Activated naive CD4-positive, alpha-beta T cell treated with anti-CD3 and anti-CD28 coated beads, Interleukin-2, amount 50 U/mL, for 72 hours (primary cell): ENCODE measurements at regions not wholly inside any gene's neighbourhood (a gene's known extent, or its start where the extent isn't known, plus 50 kb on each side); places are given as distances from the start of the nearest gene placed in this dataset.
A peak's percentile ranks its signal among the peaks of the same experiment; 100 is the strongest.
"Not testable (repeated sequence)": the region's sequence is repeated elsewhere in the genome, so short reads cannot be mapped to it uniquely, and the experiment has no call there.

Source experiments
- ATAC-seq, 2 donors: fragments of 150-1000 bp; cut with Tn5 transposase; 2 replicates each; pipeline ENCODE4 v1.10.0; 2021; ENCODE audit warnings: mild to moderate bottlenecking in 2 of 2, moderate library complexity in 2 of 2
- DNase-seq, 2 donors: peaks; one replicate each; pipeline ENCODE4 v3.0.0; 2021 to 2022; ENCODE audit warnings: low spot score in 2 of 2
- H3K27ac Mint-ChIP-seq, 2 donors: one replicate each; pipeline ENCODE4 v1.8.0; 2022; ENCODE audit warnings: mild to moderate bottlenecking in 2 of 2, mixed read lengths in 2 of 2
- H3K36me3 Mint-ChIP-seq, 2 donors: one replicate each; pipeline ENCODE4 v1.8.0; 2022; ENCODE audit warnings: mixed read lengths in 2 of 2
- H3K9me3 Mint-ChIP-seq, 2 donors: one replicate each; pipeline ENCODE4 v1.8.0; 2022; ENCODE audit warnings: mixed read lengths in 2 of 2

- ATAC-seq (no peak), DNase-seq (no peak)
- peaks cover 11 to 23% of the 10 kb centered on the region in 2 donors for H3K9me3 Mint-ChIP-seq
- peaks cover 17 to 21% of the 10 kb centered on the region in 2 donors for H3K36me3 Mint-ChIP-seq
- no peak overlapping the region for H3K27ac Mint-ChIP-seq
Measured at GRCh38 chr1:100597061-100597741, 59.3 kb downstream of the GPR88 start.

DNA sequence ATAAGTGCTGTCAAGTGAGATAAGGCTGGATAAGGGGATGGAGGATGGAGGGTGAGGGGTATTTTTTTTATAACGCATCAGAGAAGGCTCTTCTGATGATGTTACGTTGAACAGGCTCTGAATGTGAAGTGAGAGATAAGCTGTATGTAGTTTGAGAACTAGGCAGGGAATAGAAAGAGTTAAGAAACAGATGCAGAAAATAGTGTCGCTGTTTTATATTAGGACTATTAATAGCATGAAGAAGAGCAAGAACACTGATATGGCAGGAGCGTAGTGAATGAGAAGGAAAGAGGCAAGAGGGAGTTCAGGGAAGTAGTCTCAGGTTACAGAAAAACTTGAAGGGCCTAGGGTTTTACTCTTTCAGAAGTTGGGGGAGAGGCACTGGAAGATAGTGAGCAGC, 59.8 kb downstream of the GPR88 start:
- H3K27ac Mint-ChIP-seq, result no peak overlapping the region
- peaks cover 14 to 29% of the 10 kb centered on the region in 2 donors for H3K9me3 Mint-ChIP-seq
- no peak for ATAC-seq

GRCh38 chr1:100600377-100600776, 62.4 kb downstream of the GPR88 start:
- not testable (repeated sequence) for ATAC-seq, DNase-seq, H3K27ac Mint-ChIP-seq
- peaks cover 17 to 42% of the 10 kb centered on the region in 2 donors for H3K9me3 Mint-ChIP-seq
- peaks cover 19 to 32% of the 10 kb centered on the region in 2 donors for H3K36me3 Mint-ChIP-seq

More for the DNA sequence above, 59.8 kb downstream of the GPR88 start:
- no peak for DNase-seq
- H3K36me3 Mint-ChIP-seq, result peaks cover 19 to 27% of the 10 kb centered on the region in 2 donors

DNA sequence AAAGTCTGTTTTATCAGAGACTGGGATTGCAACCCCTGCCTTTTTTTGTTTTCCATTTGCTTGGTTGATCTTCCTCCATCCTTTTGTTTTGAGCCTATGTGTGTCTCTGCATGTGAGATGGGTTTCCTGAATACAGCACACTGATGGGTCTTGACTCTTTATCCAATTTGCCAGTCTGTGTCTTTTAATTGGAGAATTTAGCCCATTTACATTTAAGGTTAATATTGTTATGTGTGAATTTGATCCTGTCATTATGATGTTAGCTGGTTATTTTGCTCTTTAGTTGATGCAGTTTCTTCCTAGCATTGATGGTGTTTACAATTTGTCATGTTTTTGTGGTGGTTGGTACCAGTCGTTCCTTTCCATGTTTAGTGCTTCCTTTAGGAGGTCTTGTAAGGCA, 64.1 kb downstream of the GPR88 start:
- ATAC-seq, DNase-seq, H3K27ac Mint-ChIP-seq: not testable (repeated sequence)
- peaks cover 17 to 38% of the 10 kb centered on the region in 2 donors for H3K9me3 Mint-ChIP-seq
- peaks cover 19 to 32% of the 10 kb centered on the region in 2 donors for H3K36me3 Mint-ChIP-seq

DNA sequence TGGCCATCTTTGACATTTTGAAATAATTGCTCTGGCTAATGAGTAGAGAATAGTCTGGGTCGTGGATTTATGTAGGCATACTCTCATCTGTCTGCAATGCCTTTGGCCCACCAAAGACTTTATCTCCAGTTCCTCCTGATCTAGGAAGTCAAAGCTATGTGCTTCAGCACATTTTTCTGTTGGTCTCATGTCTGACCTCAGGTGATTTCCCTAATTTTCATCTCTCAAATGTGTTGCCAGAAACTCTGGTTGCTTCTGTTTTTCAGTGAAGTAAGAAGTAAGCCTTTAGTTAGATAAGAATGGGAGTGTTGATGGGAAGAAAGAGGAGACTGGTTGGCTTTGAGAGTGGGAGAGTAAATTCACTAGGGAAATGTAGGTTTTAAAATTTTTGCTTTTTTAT, 66.4 kb downstream of the GPR88 start:
- no peak for ATAC-seq
- H3K36me3 Mint-ChIP-seq, result peaks cover 19 to 32% of the 10 kb centered on the region in 2 donors
- DNase-seq, result no peak
- peaks cover 14 to 30% of the 10 kb centered on the region in 2 donors for H3K9me3 Mint-ChIP-seq
- no peak overlapping the region for H3K27ac Mint-ChIP-seq

DNA sequence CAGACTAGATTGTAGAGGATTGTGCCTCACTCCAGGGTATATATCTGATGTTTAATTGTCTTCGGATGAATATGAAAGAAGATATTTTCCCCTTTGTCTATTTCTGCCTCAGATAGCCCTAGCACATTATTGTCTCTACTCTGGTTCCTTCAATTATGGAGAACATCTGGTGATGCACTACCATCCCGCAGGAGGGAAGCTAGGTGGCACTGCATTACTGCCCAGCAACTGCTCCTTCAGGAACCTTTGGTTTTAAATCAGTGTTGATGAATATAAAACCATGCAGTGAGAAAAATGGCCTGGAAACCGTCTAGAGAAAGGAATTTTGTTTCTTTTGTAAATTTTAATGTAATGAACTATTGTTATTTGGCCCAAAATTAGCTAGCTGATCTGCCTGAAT, 68.5 kb downstream of the GPR88 start:
- Mint-ChIP-seq H3K9me3 (peaks cover 8 to 24% of the 10 kb centered on the region in 2 donors), H3K36me3 (peaks cover 10 to 16% of the 10 kb centered on the region in 2 donors), H3K27ac (no peak overlapping the region)
- DNase-seq (no peak), ATAC-seq (peak in 1 of 2 donors; percentile 35)

- Mint-ChIP-seq H3K27ac (no peak overlapping the region), H3K9me3 (peaks cover 4 to 13% of the 10 kb centered on the region in 2 donors), H3K36me3 (peaks cover 0 to 5% of the 10 kb centered on the region in 2 donors)
- DNase-seq, result no peak
- ATAC-seq, result no peak
Measured at GRCh38 chr1:100607628-100608240, 69.8 kb downstream of the GPR88 start.

DNA sequence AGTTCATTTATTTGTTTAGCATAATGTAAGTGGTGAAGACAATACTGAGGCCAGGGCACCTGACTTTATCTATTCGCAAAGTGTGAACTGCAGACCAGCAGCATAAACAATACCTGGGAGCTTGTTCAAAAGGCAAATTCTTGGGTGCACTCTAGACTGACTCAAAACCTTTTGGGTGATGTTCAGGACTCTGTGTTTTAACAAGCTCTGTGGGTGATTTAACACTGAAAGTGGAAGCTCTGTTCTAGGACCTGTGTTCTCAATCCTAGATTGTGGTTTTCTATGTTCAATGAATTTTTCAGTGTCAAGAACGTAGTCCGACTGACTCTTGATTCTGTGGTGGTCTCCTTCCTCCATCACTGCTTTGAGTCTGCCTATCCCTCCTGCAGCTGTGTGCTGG, 71.9 kb downstream of the GPR88 start:
- ATAC-seq (peak in 1 of 2 donors; percentile 20), DNase-seq (no peak)
- H3K9me3 Mint-ChIP-seq, result peaks cover 0 to 5% of the 10 kb centered on the region in 2 donors
- H3K36me3 Mint-ChIP-seq, result no peaks in the 10 kb centered on the region
- no peak overlapping the region for H3K27ac Mint-ChIP-seq

GRCh38 chr1:100611086-100611485, 73.1 kb downstream of the GPR88 start:
- Mint-ChIP-seq H3K27ac (no peak overlapping the region), H3K9me3 (no peaks in the 10 kb centered on the region), H3K36me3 (no peaks in the 10 kb centered on the region)
- no peak for ATAC-seq
- no peak for DNase-seq

- Mint-ChIP-seq H3K36me3 (no peaks in the 10 kb centered on the region), H3K27ac (no peak overlapping the region), H3K9me3 (no peaks in the 10 kb centered on the region)
- DNase-seq (no peak), ATAC-seq (no peak)
Measured at GRCh38 chr1:100612540-100612939, 74.6 kb downstream of the GPR88 start.

DNA sequence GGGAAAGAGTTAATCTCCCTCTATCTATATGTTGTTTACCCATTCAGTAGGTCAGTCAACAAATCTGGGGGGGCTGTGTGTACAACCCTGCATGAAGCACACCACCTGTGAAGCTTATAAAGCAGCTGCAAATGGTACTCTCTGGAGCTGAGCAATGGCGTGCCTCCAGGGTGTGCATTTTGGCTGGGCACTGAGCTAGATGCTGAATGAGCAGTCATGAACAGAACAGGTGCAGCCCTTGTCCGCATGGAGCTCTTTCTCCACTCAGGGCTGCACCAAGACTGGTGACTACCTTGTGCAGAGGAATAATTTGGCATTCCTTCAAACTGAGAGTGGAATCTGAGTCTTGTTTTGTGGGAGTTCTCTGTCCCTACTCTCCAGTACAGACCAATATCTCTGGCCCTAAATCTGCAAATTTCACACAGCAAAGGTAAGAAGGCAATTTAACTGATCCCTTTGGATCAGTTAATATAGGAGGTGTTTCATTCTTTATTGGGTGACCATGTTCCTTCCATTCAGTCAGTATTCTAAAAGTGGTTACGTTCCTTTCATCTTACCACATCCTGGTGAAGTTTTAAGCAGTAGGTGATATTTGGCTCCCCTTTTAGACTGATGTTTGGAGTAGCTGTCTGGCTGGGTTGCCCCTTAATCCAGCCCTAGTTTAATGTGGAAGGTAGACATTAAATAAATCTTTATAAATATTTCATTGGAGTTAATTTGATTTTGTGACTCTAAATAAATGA, 76.0 kb downstream of the GPR88 start:
- ATAC-seq, result peak; percentile 43 to 54
- DNase-seq, result no peak
- H3K27ac Mint-ChIP-seq, result peak overlapping the region in 1 of 2 donors; percentile 55
- H3K36me3 Mint-ChIP-seq, result no peaks in the 10 kb centered on the region
- peaks cover 0 to 5% of the 10 kb centered on the region in 2 donors for H3K9me3 Mint-ChIP-seq

- ATAC-seq (peak in 1 of 2 donors; percentile 24), DNase-seq (no peak)
- peaks cover 0 to 6% of the 10 kb centered on the region in 2 donors for H3K9me3 Mint-ChIP-seq
- H3K27ac Mint-ChIP-seq, result peak overlapping the region; percentile 2 to 55
- H3K36me3 Mint-ChIP-seq, result no peaks in the 10 kb centered on the region
Measured at GRCh38 chr1:100614570-100614969, 76.6 kb downstream of the GPR88 start.

DNA sequence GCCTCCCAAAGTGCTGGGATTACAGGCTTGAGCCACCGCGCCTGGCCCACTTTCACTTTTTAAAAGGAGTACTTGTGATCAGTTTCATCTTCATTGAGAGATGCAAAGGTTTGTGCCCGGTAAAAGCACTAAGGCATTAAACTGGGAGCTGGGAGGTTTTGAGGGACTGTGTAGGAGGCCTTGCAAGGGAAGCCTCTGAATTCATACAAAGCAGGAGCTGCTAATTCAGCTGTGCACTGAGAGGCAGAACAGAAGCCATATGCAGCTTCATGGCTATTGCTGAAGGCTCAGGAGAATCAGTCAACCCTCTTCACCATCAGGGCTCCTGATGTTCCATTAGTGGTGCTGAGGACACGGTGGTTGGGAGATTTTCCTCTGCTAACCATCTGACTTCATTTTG, 77.7 kb downstream of the GPR88 start:
- H3K27ac Mint-ChIP-seq, result no peak overlapping the region
- no peak for ATAC-seq
- no peaks in the 10 kb centered on the region for H3K36me3 Mint-ChIP-seq
- DNase-seq, result no peak
- peaks cover 0 to 6% of the 10 kb centered on the region in 2 donors for H3K9me3 Mint-ChIP-seq

GRCh38 chr1:100616121-100616621, 78.2 kb downstream of the GPR88 start:
- ATAC-seq, result no peak
- no peak for DNase-seq
- H3K27ac Mint-ChIP-seq, result no peak overlapping the region
- no peaks in the 10 kb centered on the region for H3K36me3 Mint-ChIP-seq
- H3K9me3 Mint-ChIP-seq, result peaks cover 0 to 6% of the 10 kb centered on the region in 2 donors

GRCh38 chr1:100622037-100622436, 84.1 kb downstream of the GPR88 start:
- Mint-ChIP-seq H3K36me3 (no peaks in the 10 kb centered on the region), H3K9me3 (peaks cover 0 to 7% of the 10 kb centered on the region in 2 donors), H3K27ac (no peak overlapping the region)
- ATAC-seq (peak; percentile 65 to 73), DNase-seq (no peak)

- Mint-ChIP-seq H3K27ac (no peak overlapping the region), H3K9me3 (peaks cover 0 to 12% of the 10 kb centered on the region in 2 donors), H3K36me3 (no peaks in the 10 kb centered on the region)
- no peak for ATAC-seq
- no peak for DNase-seq
Measured at GRCh38 chr1:100622506-100622905, 84.6 kb downstream of the GPR88 start.
